NCI-H446 (cell line): ENCODE measurements at regions not wholly inside any gene's neighbourhood (a gene's known extent, or its start where the extent isn't known, plus 50 kb on each side); places are given as distances from the start of the nearest gene placed in this dataset.
"Not testable (repeated sequence)": the region's sequence is repeated elsewhere in the genome, so short reads cannot be mapped to it uniquely, and the experiment has no call there.

Experiments used
- DNase-seq, 2 experiments: peaks; one replicate each; lab custom pipeline; 2025; lab: John Stamatoyannopoulos, UW

DNA sequence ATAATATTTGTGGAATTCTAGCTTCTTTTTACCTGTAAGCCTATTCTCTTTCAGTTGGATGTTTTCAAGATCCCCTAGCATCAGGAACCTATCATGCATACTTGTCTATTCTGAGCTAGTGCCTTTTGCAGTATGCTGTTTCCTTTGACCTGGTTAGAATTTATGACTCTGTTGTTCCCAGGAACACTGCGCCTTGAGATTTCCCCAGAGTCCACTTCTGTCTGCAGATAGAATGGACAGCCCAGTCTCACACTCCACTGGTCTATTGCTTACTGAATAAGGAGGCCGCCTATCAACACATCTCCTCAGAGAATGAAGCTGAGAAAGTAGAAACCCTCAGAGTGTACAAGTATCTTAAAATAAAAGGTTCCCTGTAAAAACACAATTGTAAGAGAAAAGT is 465.1 kb upstream of the GALNTL6 start:
- no peak for DNase-seq

- no peak for DNase-seq
These were observed 470.6 kb upstream of the GALNTL6 start for GRCh38 chr4:171342646-171343045.

DNA sequence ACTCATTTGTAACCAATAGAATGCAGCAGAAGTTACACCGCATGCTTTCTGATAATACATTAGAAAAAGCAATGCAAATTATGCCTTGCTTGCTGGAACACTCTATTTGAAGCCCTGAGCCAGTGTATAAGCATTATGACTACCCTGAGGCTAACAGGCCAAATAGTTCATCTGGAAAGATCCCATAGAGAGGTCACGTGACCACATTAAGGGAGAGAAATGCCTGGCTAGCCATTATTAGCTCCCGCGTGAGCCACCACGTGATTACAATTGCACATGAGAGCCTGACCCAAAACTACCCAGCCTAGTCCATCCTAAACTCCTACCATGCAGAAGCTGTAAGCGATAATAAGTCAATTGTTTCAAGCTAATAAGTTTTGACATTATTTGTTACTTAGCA is 472.9 kb upstream of the GALNTL6 start:
- no peak for DNase-seq

- no peak for DNase-seq
These were observed 478.7 kb upstream of the GALNTL6 start for GRCh38 chr4:171334549-171334948.

DNA sequence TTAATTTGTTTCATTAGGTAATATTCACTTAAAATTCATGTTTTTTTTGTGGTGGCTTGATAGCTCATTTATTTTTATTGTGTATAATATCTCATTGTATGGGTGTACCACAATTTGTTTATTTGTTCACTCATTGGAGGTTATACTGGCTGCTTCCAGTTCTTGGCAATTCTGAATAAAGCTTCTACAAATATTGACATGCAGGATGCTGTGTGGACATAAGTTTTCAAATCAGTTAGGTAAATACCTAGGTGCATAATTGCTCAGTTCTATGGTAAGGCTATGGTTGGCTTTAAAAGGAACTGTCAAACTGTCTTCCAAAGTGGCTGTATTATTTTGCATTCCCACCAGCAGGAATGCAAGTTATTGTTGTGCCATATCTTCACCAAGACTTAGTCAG is 504.5 kb upstream of the GALNTL6 start:
- DNase-seq, result no peak

- DNase-seq, result not testable (repeated sequence)
These were observed 515.0 kb upstream of the GALNTL6 start for GRCh38 chr4:171298048-171298718.

- DNase-seq, result no peak
These were observed 524.3 kb upstream of the GALNTL6 start for GRCh38 chr4:171288816-171289432.

- DNase-seq, result no peak
These were observed 531.8 kb upstream of the GALNTL6 start for GRCh38 chr4:171281359-171281758.

DNA sequence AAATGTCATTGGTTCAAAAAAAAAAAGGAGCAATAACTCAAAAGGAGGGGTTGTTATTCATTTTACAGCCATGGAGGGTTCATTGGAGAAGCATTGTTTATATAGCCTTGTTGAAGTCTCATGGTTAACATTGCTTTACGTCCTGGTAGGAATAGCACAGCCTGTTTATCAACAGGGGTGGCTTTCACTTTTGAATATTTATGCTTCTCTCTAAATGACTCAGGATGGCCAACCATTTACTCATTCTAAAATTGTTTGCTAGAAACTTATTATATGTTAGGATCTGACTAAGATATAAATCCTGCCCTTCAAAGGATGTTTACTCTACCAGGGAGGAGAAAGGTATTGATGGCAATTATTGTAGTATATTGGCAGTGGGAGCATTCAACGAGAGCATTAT is 534.1 kb upstream of the GALNTL6 start:
- DNase-seq, result no peak

- no peak for DNase-seq
These were observed 546.5 kb upstream of the GALNTL6 start for GRCh38 chr4:171266671-171267070.

DNA sequence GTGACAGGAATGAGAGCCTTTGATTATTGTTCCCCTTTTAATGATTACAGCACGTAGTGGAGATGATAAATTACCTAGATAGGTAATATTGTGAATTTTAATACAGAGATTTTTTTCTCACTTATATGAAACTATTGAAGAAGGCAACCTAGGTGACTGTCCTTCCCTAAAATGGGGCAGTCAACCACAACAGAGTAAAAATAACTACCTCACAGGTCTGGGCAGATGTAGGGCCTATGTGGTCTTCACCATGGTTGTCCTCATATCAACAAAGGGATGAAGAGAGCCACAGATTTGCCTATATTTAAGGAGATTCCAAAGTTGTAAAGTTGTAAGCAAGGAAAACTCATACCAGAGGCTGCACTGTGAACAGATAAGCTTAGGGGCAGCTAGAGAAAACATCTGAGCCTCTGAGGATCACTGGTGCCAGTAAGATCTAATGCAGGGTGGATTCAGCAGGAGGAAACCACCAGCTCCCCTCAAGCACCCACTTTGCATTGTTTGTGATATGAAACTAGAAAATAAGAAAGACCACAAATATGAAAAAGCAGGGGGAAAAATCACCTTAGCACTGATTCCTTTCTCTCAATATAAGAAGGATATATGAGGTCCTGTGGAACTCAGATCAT is 547.9 kb upstream of the GALNTL6 start:
- no peak for DNase-seq

GRCh38 chr4:171256223-171256622 is 557.0 kb upstream of the GALNTL6 start:
- no peak for DNase-seq

DNA sequence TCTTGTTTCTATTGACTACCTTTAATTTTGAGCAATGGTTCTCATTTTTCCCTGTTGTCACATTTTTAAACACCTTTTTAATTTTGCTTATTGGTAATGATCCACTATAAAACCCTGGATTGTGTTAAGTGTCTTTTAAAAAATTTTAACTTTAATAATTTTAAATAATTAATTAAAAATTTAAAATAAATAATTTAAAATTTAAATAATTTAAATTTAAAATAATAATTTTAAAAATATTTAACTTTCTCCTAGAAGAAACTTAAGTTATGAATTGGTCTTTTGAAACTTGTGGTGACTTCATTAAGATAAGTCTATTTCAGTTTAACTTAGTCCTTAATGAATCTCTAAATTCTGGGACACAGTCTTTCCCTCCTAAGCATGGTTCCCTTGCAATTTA is 566.3 kb upstream of the GALNTL6 start:
- DNase-seq, result no peak

DNA sequence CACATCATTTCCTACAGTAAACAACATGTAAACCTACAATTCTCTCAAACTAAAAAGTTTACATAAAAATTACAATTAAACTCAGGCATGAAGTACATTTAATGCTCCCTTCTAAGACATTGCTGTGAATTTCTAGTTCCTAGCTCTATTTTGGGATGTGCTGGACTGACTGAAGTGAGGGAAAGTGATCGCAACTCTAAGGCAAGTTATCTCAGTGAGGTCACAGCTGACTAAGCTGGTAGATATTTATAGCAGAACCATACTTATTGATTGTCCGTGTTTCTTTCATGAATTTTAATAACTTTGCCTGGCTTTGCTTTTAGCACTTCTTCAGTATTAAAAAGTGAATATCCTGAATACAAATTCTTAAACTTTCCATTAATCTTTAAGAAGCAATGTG is 570.4 kb upstream of the GALNTL6 start:
- no peak for DNase-seq

DNA sequence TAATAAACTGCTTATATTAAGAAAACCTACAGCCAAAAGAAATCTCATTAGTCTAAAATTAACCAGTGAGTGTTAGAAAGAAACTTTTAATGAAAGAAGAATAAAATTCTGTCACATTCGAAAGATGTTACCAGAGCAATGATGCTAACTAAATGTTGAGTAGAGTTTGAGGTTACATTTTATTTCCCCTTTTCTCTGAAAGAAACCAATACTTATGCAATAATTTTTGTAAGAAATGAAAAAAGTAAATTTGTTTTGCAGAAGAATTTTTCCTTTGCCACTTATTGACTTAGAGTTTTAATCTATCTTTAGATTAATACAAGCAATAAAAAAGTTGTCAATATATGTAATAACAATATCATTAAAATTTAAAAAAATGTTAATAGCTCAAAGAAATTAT is 574.0 kb upstream of the GALNTL6 start:
- DNase-seq, result no peak

DNA sequence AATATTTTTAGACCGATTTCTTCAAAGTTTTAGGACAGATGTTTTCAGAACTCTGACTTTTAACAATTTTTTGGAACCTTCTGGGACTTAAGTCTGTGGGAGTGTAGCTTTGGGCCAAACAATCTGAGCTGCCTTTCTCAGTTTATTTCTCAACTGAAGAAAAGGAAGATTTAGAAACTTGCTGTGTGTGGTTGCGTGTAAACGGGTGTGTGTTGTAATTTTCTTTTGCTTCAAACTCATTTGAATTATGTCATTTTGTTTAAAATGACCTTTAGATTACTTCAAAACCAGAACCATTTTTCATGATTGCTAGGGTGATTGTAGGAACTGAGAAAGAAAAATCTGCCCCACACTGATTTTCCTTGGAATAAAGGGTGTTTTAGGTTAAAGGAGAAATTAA is 577.7 kb upstream of the GALNTL6 start:
- DNase-seq, result no peak

DNA sequence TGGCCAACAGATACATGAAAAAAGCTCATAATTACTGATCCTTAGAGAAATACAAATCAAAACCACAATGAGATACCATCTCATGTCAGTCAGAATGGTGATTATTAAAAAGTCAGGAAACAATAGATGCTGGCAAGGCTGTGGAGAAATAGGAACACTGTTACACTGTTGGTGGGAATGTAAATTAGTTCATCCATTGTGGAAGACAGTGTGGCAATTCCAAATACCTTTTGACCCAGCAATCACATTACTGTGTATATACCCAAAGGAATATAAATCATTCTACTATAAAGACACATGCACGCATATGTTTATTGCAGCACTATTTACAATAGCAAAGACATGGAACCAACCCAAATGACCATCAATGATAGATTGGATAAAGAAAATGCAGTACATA is 583.9 kb upstream of the GALNTL6 start:
- DNase-seq, result not testable (repeated sequence)

DNA sequence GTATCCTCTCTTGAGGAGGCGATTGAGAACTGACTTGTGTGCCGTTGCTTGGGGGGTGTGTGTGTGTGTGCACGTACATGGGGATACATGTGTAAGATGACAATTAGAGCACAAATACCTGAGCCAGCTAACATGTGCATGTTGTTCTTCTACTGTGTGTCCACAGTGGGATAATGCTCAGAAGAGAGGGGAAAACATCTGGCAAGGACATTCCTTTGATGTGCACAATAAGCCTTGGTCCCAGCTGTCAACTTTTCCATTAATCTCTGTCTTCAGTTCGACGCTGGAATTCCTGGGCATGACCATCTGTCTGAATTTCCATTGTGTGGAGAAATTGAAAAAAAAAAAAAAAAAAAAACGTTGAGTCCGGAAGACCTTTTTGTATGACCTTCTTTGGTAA is 592.0 kb upstream of the GALNTL6 start:
- no peak for DNase-seq

GRCh38 chr4:171203425-171203824 is 609.8 kb upstream of the GALNTL6 start:
- no peak for DNase-seq

DNA sequence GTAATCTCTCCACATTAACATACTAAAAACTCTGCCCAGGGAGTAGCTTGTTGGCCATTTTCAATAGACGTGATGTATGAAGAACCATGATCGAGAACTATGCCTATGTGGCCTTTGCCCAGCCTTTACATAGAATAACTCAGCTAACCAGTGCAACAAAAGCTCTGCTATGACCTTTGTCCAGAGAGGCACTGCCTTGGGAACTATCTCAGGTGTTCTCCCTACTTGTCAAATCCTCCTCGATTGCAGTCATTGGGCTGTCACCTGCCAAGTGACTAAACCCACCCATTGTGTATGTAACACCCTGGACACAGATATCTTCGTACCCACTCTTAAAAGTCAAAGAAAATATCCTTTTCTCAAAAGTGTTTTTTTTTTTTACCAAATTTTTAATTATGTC is 610.3 kb upstream of the GALNTL6 start:
- DNase-seq, result no peak

- DNase-seq, result no peak
These were observed 626.5 kb upstream of the GALNTL6 start for GRCh38 chr4:171186700-171187099.

DNA sequence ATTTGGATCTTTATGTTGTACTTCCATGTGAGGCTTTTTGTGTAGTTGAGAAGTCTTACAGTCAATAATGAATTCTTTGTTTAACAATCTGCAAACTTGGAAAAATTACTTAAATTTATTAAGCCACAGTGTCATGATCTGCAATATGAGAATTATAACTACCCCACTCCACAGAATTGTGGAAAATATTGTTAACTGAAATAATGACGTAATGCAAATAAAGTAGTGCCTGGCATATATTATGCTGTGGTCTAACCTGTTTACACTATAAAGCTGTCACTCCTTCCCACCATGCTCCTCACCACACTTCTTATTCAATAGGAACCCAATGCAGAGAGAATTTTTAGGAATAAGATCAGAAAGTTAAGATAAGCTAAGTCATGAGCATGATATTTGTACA is 632.1 kb upstream of the GALNTL6 start:
- DNase-seq, result no peak

DNA sequence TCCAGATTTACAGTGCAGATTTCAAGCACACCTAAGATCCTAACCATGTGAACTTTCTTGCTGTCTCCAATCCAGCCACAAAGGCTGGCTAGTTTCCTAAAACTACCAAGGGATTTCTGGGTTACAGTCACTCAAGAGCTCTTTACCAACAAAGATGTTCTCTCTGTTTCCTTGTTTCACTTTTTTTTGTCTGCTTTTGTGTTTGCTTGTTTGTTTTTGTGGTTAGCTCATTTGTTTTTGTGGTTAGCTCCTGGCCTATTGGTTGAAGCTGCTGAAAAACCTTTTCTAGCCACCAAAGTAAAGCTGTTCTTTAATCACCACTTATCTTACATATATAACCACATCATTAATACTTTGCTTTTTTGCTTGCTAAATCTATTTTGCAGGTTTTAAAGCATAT is 642.5 kb upstream of the GALNTL6 start:
- DNase-seq, result no peak

GRCh38 chr4:171169396-171169795 is 643.8 kb upstream of the GALNTL6 start:
- no peak for DNase-seq
